ENCODE measurements at regions not wholly inside any gene's neighbourhood (a gene's known extent, or its start where the extent isn't known, plus 50 kb on each side); places are given as distances from the start of the nearest gene placed in this dataset.

DNA sequence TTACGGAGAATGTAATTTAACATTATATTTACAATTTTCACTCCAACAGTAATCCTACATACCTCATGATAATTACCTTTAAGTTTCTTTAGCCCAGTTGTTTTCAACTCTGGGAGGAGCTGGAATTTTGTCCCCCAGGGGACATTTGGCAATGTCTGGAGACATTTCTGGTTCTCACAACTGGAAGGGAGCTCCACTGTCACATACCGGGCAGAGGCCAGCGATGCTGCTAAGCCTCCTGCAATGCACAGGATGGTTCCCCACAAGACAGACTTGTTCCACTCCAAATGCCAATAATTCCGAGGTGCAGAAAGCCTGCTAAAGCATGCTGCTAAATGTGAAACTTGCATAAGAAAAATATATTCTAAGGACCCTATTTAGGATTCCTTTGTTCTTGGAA, 251.1 kb upstream of the IRX5 start:
- TF ChIP-seq SIN3A (IDR thresholded peaks at IDR 0.05; ENCODE audit: borderline replicate concordance, insufficient read depth, low read length) (no peak), POLR2AphosphoS5 (IDR thresholded peaks at IDR 0.05; ENCODE audit: low read depth, low read length) (no peak)
